ENCODE measurements at regions not wholly inside any gene's neighbourhood (a gene's known extent, or its start where the extent isn't known, plus 50 kb on each side); places are given as distances from the start of the nearest gene placed in this dataset.

GRCh38 chr2:66930339-66931220, 466.6 kb upstream of the ETAA1 start:
- TF ChIP-seq CTCF (IDR thresholded peaks at IDR 0.05) (no peak), POLR2A (IDR thresholded peaks at IDR 0.05; ENCODE audit: low read depth) (no peak)

Data from esophagus muscularis mucosa (tissue), 3 donors.